NCI-H2107 (cell line): ENCODE measurements at regions not wholly inside any gene's neighbourhood (a gene's known extent, or its start where the extent isn't known, plus 50 kb on each side); places are given as distances from the start of the nearest gene placed in this dataset.
"Not testable (repeated sequence)": the region's sequence is repeated elsewhere in the genome, so short reads cannot be mapped to it uniquely, and the experiment has no call there.

Experiments used
- DNase-seq: peaks from one replicate; lab custom pipeline; 2025; lab: John Stamatoyannopoulos, UW

- no peak for DNase-seq
Observed at GRCh38 chr7:113217314-113217713, 99.0 kb upstream of the SMIM30 start.

- DNase-seq: no peak
Observed at GRCh38 chr7:113216038-113216437, 97.7 kb upstream of the SMIM30 start.

- no peak for DNase-seq
Observed at GRCh38 chr7:113209449-113210203, 91.3 kb upstream of the SMIM30 start.

- DNase-seq: no peak
Observed at GRCh38 chr7:113207931-113208330, 89.6 kb upstream of the SMIM30 start.

- no peak for DNase-seq
Observed at GRCh38 chr7:113207441-113207840, 89.1 kb upstream of the SMIM30 start.

GRCh38 chr7:113204415-113204814 is 86.1 kb upstream of the SMIM30 start:
- DNase-seq: no peak

GRCh38 chr7:113202284-113202683 is 83.9 kb upstream of the SMIM30 start:
- DNase-seq: no peak

- DNase-seq: no peak
Observed at GRCh38 chr7:113200281-113200680, 81.9 kb upstream of the SMIM30 start.

GRCh38 chr7:113199841-113200240 is 81.5 kb upstream of the SMIM30 start:
- DNase-seq: no peak

GRCh38 chr7:113199136-113199535 is 80.8 kb upstream of the SMIM30 start:
- DNase-seq: no peak

GRCh38 chr7:113198226-113198625 is 79.9 kb upstream of the SMIM30 start:
- DNase-seq: no peak

GRCh38 chr7:113197274-113197673 is 78.9 kb upstream of the SMIM30 start:
- no peak for DNase-seq

- DNase-seq: no peak
Observed at GRCh38 chr7:113188396-113188795, 70.0 kb upstream of the SMIM30 start.

GRCh38 chr7:113179313-113179712 is 61.0 kb upstream of the SMIM30 start:
- DNase-seq: no peak

- no peak for DNase-seq
Observed at GRCh38 chr7:113176836-113177235, 58.5 kb upstream of the SMIM30 start.

GRCh38 chr7:113176180-113176579 is 57.8 kb upstream of the SMIM30 start:
- not testable (repeated sequence) for DNase-seq

GRCh38 chr7:113175525-113176104 is 57.3 kb upstream of the SMIM30 start:
- no peak for DNase-seq

GRCh38 chr7:113172726-113173125 is 54.4 kb upstream of the SMIM30 start:
- DNase-seq: no peak

- DNase-seq: no peak
Observed at GRCh38 chr7:113170591-113170990, 52.2 kb upstream of the SMIM30 start.
